ENCODE measurements at regions not wholly inside any gene's neighbourhood (a gene's known extent, or its start where the extent isn't known, plus 50 kb on each side); places are given as distances from the start of the nearest gene placed in this dataset.
"Not testable (repeated sequence)": the region's sequence is repeated elsewhere in the genome, so short reads cannot be mapped to it uniquely, and the experiment has no call there.

- not testable (repeated sequence) for TF ChIP-seq POLR2AphosphoS5 (IDR thresholded peaks at IDR 0.05; ENCODE audit: low read depth); CTCF (conservative IDR thresholded peaks at IDR 0.05; ENCODE audit: low read depth in 2 of 2); EZH2 (IDR thresholded peaks at IDR 0.05; ENCODE audit: low read depth, unreplicated experiment); EZH2phosphoT487 (IDR thresholded peaks at IDR 0.05; ENCODE audit: unreplicated experiment); ETS1 (IDR thresholded peaks at IDR 0.05); CREB1 (CRISPR knock-in tag; IDR thresholded peaks at IDR 0.05; ENCODE audit: low read depth); ZNF331 (CRISPR knock-in tag; IDR thresholded peaks at IDR 0.05; ENCODE audit: low read depth)
Observed at GRCh38 chr20:55117577-55117976, 642.2 kb downstream of the DOK5 start.

Measured in GM23338 (cell line).